HepG2 (cell line): ENCODE measurements at regions not wholly inside any gene's neighbourhood (a gene's known extent, or its start where the extent isn't known, plus 50 kb on each side); places are given as distances from the start of the nearest gene placed in this dataset.

ENCODE experiments used
- AGO1 ChIP-seq: fragments of 200-400 bp; formaldehyde crosslinking; IDR thresholded peaks from 2 replicates; pipeline ENCODE4 v1.6.1; 2017; ENCODE audit warnings: mild to moderate bottlenecking, low read depth, low read length, moderate library complexity; ENCODE audit not compliant: poor library complexity, severe bottlenecking
- GABPB1 ChIP-seq: IDR thresholded peaks from 2 replicates; pipeline ENCODE4 v1.6.1; 2016; ENCODE audit warnings: mild to moderate bottlenecking, missing genetic modification reagents, moderate library complexity, missing compliant biosample characterization
- MAFF ChIP-seq: IDR thresholded peaks from 2 replicates; pipeline ENCODE4 v1.6.1; 2011; ENCODE audit warnings: low read depth, low read length, improper control_type of control experiment
- MTA3 ChIP-seq: sonication (generic); formaldehyde crosslinking; IDR thresholded peaks from 2 replicates; pipeline ENCODE4 v1.4.0; 2020; ENCODE audit warnings: missing genetic modification reagents
- NFIC ChIP-seq: IDR thresholded peaks from 2 replicates; pipeline ENCODE4 v1.6.1; 2012; ENCODE audit warnings: mild to moderate bottlenecking, low read length, inconsistent platforms
- POLR2AphosphoS2 ChIP-seq: IDR thresholded peaks from 2 replicates; pipeline ENCODE4 v1.6.1; 2011; ENCODE audit warnings: low read depth, low read length, improper control_type of control experiment
- RORA ChIP-seq: sonication (generic); formaldehyde crosslinking; IDR thresholded peaks from 2 replicates; pipeline ENCODE4 v1.5.0; 2020; ENCODE audit warnings: mild to moderate bottlenecking, missing genetic modification reagents, moderate library complexity
- STAG1 ChIP-seq: sonication (generic); formaldehyde crosslinking; IDR thresholded peaks from 2 replicates; pipeline ENCODE4 v1.4.0; 2020; ENCODE audit warnings: missing genetic modification reagents
- ZNF292 ChIP-seq: sonication (generic); formaldehyde crosslinking; IDR thresholded peaks from 2 replicates; pipeline ENCODE4 v1.8.1; 2022; ENCODE audit warnings: mild to moderate bottlenecking, low read depth, missing genetic modification reagents, borderline replicate concordance
- TF ChIP-seq, protein P1 (sequence below): sonication (generic); formaldehyde crosslinking; IDR thresholded peaks from 2 replicates; pipeline ENCODE4 v1.4.0; 2020; ENCODE audit warnings: missing genetic modification reagents
- TF ChIP-seq, protein P2 (sequence below): IDR thresholded peaks from 2 replicates; pipeline ENCODE4 v1.4.0; 2020; ENCODE audit warnings: mild to moderate bottlenecking, missing genetic modification reagents
- TF ChIP-seq, protein P3 (sequence below): IDR thresholded peaks from 2 replicates; pipeline ENCODE4 v1.6.1; 2018; ENCODE audit warnings: missing genetic modification reagents, mild to moderate bottlenecking, missing compliant biosample characterization
- TF ChIP-seq, protein P4 (sequence below), 2 experiments: sonication (generic) in 1 of 2; formaldehyde crosslinking in 1 of 2; IDR thresholded peaks; 2 replicates each; pipeline versions ENCODE4 v1.4.0 to v1.6.1; 2016 to 2020; ENCODE audit warnings: borderline replicate concordance in 1 of 2, low read depth in 1 of 2, mild to moderate bottlenecking in 1 of 2, missing genetic modification reagents in 1 of 2
- TF ChIP-seq, protein P5 (sequence below): IDR thresholded peaks from 2 replicates; pipeline ENCODE4 v1.6.1; 2012; ENCODE audit warnings: low read depth, low read length, improper control_type of control experiment

DNA sequence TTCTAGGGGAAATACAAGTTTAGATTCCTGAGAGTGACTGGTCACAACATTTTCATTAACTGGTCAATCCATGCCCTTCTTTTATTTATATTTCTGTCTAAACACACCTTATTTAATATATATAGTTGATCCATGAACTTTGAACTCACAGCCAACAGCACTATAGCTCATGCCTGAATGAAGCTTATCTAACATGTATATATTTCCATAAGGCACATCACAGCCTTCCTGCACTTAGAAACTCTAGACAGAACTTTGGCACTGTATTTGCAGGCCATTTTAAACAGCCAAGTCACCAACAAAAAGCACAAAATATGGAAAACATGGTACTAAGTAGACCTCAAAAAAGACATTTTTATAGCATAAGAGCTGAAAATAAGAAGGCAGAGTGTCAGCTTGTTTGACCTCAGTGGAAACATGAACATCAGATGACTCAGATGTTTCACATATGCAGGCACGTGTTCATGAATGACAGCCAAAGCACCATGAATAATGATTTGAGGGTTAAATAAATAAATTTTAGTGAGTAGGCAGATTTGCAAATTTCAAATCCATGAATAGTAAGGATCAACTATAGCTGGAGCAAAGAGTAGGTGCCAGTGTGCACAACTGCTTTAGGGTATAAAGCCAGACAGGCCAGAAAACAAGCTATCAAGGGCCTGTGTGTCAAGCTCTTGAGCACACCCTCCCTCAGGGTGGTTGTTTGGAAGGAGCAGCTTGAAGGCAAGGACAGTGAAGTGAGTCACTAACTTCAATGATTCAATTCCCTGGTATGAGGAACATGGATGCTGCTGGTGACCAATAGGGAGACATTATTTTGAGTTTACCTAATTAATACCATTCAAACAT is 88.9 kb upstream of the NT5E start (continued):
- TF ChIP-seq NFIC (no peak), ZNF292 (CRISPR knock-in tag) (no peak), MTA3 (CRISPR knock-in tag) (no peak), GABPB1 (CRISPR knock-in tag) (no peak), RORA (no peak), MAFF (peak; percentile 48; the same call in 1 of the 2 replicates), STAG1 (CRISPR knock-in tag) (no peak), AGO1 (no peak), POLR2AphosphoS2 (no peak)
- TF ChIP-seq, protein P1, sequence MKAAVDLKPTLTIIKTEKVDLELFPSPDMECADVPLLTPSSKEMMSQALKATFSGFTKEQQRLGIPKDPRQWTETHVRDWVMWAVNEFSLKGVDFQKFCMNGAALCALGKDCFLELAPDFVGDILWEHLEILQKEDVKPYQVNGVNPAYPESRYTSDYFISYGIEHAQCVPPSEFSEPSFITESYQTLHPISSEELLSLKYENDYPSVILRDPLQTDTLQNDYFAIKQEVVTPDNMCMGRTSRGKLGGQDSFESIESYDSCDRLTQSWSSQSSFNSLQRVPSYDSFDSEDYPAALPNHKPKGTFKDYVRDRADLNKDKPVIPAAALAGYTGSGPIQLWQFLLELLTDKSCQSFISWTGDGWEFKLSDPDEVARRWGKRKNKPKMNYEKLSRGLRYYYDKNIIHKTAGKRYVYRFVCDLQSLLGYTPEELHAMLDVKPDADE: no peak
- TF ChIP-seq, protein P2, sequence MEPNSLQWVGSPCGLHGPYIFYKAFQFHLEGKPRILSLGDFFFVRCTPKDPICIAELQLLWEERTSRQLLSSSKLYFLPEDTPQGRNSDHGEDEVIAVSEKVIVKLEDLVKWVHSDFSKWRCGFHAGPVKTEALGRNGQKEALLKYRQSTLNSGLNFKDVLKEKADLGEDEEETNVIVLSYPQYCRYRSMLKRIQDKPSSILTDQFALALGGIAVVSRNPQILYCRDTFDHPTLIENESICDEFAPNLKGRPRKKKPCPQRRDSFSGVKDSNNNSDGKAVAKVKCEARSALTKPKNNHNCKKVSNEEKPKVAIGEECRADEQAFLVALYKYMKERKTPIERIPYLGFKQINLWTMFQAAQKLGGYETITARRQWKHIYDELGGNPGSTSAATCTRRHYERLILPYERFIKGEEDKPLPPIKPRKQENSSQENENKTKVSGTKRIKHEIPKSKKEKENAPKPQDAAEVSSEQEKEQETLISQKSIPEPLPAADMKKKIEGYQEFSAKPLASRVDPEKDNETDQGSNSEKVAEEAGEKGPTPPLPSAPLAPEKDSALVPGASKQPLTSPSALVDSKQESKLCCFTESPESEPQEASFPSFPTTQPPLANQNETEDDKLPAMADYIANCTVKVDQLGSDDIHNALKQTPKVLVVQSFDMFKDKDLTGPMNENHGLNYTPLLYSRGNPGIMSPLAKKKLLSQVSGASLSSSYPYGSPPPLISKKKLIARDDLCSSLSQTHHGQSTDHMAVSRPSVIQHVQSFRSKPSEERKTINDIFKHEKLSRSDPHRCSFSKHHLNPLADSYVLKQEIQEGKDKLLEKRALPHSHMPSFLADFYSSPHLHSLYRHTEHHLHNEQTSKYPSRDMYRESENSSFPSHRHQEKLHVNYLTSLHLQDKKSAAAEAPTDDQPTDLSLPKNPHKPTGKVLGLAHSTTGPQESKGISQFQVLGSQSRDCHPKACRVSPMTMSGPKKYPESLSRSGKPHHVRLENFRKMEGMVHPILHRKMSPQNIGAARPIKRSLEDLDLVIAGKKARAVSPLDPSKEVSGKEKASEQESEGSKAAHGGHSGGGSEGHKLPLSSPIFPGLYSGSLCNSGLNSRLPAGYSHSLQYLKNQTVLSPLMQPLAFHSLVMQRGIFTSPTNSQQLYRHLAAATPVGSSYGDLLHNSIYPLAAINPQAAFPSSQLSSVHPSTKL: no peak
- TF ChIP-seq, protein P3, sequence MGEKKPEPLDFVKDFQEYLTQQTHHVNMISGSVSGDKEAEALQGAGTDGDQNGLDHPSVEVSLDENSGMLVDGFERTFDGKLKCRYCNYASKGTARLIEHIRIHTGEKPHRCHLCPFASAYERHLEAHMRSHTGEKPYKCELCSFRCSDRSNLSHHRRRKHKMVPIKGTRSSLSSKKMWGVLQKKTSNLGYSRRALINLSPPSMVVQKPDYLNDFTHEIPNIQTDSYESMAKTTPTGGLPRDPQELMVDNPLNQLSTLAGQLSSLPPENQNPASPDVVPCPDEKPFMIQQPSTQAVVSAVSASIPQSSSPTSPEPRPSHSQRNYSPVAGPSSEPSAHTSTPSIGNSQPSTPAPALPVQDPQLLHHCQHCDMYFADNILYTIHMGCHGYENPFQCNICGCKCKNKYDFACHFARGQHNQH: no peak
- TF ChIP-seq, protein P4, sequence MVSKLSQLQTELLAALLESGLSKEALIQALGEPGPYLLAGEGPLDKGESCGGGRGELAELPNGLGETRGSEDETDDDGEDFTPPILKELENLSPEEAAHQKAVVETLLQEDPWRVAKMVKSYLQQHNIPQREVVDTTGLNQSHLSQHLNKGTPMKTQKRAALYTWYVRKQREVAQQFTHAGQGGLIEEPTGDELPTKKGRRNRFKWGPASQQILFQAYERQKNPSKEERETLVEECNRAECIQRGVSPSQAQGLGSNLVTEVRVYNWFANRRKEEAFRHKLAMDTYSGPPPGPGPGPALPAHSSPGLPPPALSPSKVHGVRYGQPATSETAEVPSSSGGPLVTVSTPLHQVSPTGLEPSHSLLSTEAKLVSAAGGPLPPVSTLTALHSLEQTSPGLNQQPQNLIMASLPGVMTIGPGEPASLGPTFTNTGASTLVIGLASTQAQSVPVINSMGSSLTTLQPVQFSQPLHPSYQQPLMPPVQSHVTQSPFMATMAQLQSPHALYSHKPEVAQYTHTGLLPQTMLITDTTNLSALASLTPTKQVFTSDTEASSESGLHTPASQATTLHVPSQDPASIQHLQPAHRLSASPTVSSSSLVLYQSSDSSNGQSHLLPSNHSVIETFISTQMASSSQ (IDR thresholded peaks at IDR 0.05; ENCODE audit: low read depth): no peak
- TF ChIP-seq, protein P4 (CRISPR knock-in tag; IDR thresholded peaks at IDR 0.05; ENCODE audit: borderline replicate concordance): no peak
- TF ChIP-seq, protein P5, sequence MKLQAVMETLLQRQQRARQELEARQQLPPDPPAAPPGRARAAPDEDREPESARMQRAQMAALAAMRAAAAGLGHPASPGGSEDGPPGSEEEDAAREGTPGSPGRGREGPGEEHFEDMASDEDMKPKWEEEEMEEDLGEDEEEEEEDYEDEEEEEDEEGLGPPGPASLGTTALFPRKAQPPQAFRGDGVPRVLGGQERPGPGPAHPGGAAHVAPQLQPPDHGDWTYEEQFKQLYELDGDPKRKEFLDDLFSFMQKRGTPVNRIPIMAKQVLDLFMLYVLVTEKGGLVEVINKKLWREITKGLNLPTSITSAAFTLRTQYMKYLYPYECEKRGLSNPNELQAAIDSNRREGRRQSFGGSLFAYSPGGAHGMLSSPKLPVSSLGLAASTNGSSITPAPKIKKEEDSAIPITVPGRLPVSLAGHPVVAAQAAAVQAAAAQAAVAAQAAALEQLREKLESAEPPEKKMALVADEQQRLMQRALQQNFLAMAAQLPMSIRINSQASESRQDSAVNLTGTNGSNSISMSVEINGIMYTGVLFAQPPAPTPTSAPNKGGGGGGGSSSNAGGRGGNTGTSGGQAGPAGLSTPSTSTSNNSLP: peak; percentile 40; the same call in 1 of the 2 replicates
